HG03565 (cell line): ENCODE measurements at regions not wholly inside any gene's neighbourhood (a gene's known extent, or its start where the extent isn't known, plus 50 kb on each side); places are given as distances from the start of the nearest gene placed in this dataset.

ENCODE experiments used
- ATAC-seq: cut with Tn5 transposase; IDR thresholded peaks from one replicate; pipeline ENCODE4 v1.9.1; 2021; ENCODE audit warnings: mild to moderate bottlenecking, moderate library complexity; ENCODE audit not compliant: unreplicated experiment

GRCh38 chr16:86389566-86390328 lies 120.6 kb upstream of the FOXF1 start:
- no peak for ATAC-seq

- ATAC-seq = no peak
Measured at GRCh38 chr16:86390335-86390734, 120.0 kb upstream of the FOXF1 start.

GRCh38 chr16:86391486-86391885 lies 118.8 kb upstream of the FOXF1 start:
- ATAC-seq = no peak

GRCh38 chr16:86391984-86392383 lies 118.3 kb upstream of the FOXF1 start:
- no peak for ATAC-seq

- no peak for ATAC-seq
Measured at GRCh38 chr16:86392436-86393152, 117.7 kb upstream of the FOXF1 start.

GRCh38 chr16:86393907-86394626 lies 116.3 kb upstream of the FOXF1 start:
- ATAC-seq = no peak

GRCh38 chr16:86395477-86395876 lies 114.8 kb upstream of the FOXF1 start:
- ATAC-seq = no peak

- no peak for ATAC-seq
Measured at GRCh38 chr16:86396422-86396821, 113.9 kb upstream of the FOXF1 start.

GRCh38 chr16:86396901-86397311 lies 113.4 kb upstream of the FOXF1 start:
- no peak for ATAC-seq

GRCh38 chr16:86398201-86398600 lies 112.1 kb upstream of the FOXF1 start:
- no peak for ATAC-seq

GRCh38 chr16:86398622-86399021 lies 111.7 kb upstream of the FOXF1 start:
- ATAC-seq = no peak

- ATAC-seq = no peak
Measured at GRCh38 chr16:86401126-86401525, 109.2 kb upstream of the FOXF1 start.

GRCh38 chr16:86403085-86403484 lies 107.2 kb upstream of the FOXF1 start:
- ATAC-seq = no peak

GRCh38 chr16:86403541-86404163 lies 106.7 kb upstream of the FOXF1 start:
- no peak for ATAC-seq

- no peak for ATAC-seq
Measured at GRCh38 chr16:86404678-86405077, 105.6 kb upstream of the FOXF1 start.

GRCh38 chr16:86405319-86405718 lies 105.0 kb upstream of the FOXF1 start:
- no peak for ATAC-seq

GRCh38 chr16:86406056-86406455 lies 104.3 kb upstream of the FOXF1 start:
- ATAC-seq = no peak

- no peak for ATAC-seq
Measured at GRCh38 chr16:86408685-86409084, 101.6 kb upstream of the FOXF1 start.

GRCh38 chr16:86410081-86410480 lies 100.2 kb upstream of the FOXF1 start:
- no peak for ATAC-seq

GRCh38 chr16:86410529-86410928 lies 99.8 kb upstream of the FOXF1 start:
- ATAC-seq = no peak

- no peak for ATAC-seq
Measured at GRCh38 chr16:86411897-86412296, 98.4 kb upstream of the FOXF1 start.
